Upper lobe of left lung (tissue), 6 donors: ENCODE measurements at regions not wholly inside any gene's neighbourhood (a gene's known extent, or its start where the extent isn't known, plus 50 kb on each side); places are given as distances from the start of the nearest gene placed in this dataset.

Experiments
- ATAC-seq, 2 donors: fragments of 200-7000 bp; cut with Tn5 transposase; one replicate each; pipeline ENCODE4 v1.9.1; 2022; ENCODE audit warnings: mild to moderate bottlenecking in 2 of 2, moderate library complexity in 2 of 2; ENCODE audit not compliant: low FRiP score in 2 of 2
- DNase-seq, 2 donors: peaks; one replicate each; pipeline ENCODE4 v3.0.0-alpha.2; 2019 to 2020
- H3K27ac ChIP-seq, 4 donors: fragments of 200-600 bp; sonication (generic); one replicate each; pipeline ENCODE4 v1.5.1; 2016 to 2019
- H3K27me3 ChIP-seq, 4 donors: fragments of 200-600 bp; sonication (generic); one replicate each; pipeline ENCODE4 v1.5.1; 2017 to 2019
- H3K36me3 ChIP-seq, 4 donors: fragments of 200-600 bp; sonication (generic); one replicate each; pipeline ENCODE4 v1.5.1; 2016 to 2019
- H3K4me1 ChIP-seq, 4 donors: fragments of 200-600 bp; sonication (generic); one replicate each; pipeline ENCODE4 v1.5.1; 2018 to 2019
- H3K4me3 ChIP-seq, 4 donors: fragments of 200-600 bp; sonication (generic); one replicate each; pipeline ENCODE4 v1.5.1; 2017 to 2019; ENCODE audit warnings: mild to moderate bottlenecking in 2 of 4, moderate library complexity in 1 of 4
- H3K9me3 ChIP-seq, 4 donors: fragments of 200-600 bp; sonication (generic); one replicate each; pipeline ENCODE4 v1.5.1; 2018 to 2019
- EP300 ChIP-seq, 4 donors: sonication (generic); formaldehyde crosslinking; IDR thresholded peaks; one replicate each; pipeline ENCODE4 v1.5.1; 2017; ENCODE audit warnings: antibody characterized with exemption in 4 of 4, control low read depth in 2 of 4
- POLR2A ChIP-seq, 4 donors: fragments of 450-650 bp; IDR thresholded peaks; one replicate each; pipeline ENCODE4 v1.5.1; 2016 to 2017; ENCODE audit warnings: antibody characterized with exemption in 4 of 4, mild to moderate bottlenecking in 2 of 4
- POLR2AphosphoS5 ChIP-seq, 2 donors: sonication (generic); formaldehyde crosslinking; IDR thresholded peaks; one replicate each; pipeline ENCODE4 v1.5.1; 2017; ENCODE audit warnings: antibody characterized with exemption in 2 of 2
- WGBS, 2 donors: methylation state at CpG; one replicate each; pipeline ENCODE4 v1.1.5; 2017 to 2018; 5-methylcytosine and 5-hydroxymethylcytosine counted together
- TF ChIP-seq, protein P1 (sequence below), 6 experiments: fragments of 450-650 bp in 4 of 6; fragments of 200-600 bp in 2 of 6; sonication (generic) in 2 of 6; IDR thresholded peaks; one replicate each; pipeline ENCODE4 v1.5.1; 2016 to 2019; ENCODE audit warnings: antibody characterized with exemption in 6 of 6
- donor health status: DM: no; HTN: no; CAD: no; lungs with moderate emphysema.
- donor health status: DM: no; HTN: yes; CAD: no; lungs with severe emphysema.

GRCh38 chr20:11443382-11444119 lies 474.1 kb upstream of the BTBD3 start:
- H3K36me3 ChIP-seq, result no peaks in the 10 kb centered on the region
- no peaks in the 10 kb centered on the region for H3K27me3 ChIP-seq
- DNase-seq (no peak), ATAC-seq (no peak)
- no peak overlapping the region for H3K4me3 ChIP-seq
- no peaks in the 10 kb centered on the region for H3K4me1 ChIP-seq
- no peak overlapping the region for H3K27ac ChIP-seq
- TF ChIP-seq, protein P1, sequence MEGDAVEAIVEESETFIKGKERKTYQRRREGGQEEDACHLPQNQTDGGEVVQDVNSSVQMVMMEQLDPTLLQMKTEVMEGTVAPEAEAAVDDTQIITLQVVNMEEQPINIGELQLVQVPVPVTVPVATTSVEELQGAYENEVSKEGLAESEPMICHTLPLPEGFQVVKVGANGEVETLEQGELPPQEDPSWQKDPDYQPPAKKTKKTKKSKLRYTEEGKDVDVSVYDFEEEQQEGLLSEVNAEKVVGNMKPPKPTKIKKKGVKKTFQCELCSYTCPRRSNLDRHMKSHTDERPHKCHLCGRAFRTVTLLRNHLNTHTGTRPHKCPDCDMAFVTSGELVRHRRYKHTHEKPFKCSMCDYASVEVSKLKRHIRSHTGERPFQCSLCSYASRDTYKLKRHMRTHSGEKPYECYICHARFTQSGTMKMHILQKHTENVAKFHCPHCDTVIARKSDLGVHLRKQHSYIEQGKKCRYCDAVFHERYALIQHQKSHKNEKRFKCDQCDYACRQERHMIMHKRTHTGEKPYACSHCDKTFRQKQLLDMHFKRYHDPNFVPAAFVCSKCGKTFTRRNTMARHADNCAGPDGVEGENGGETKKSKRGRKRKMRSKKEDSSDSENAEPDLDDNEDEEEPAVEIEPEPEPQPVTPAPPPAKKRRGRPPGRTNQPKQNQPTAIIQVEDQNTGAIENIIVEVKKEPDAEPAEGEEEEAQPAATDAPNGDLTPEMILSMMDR (IDR thresholded peaks at IDR 0.05), result no peak
- no peak for TF ChIP-seq POLR2A (IDR thresholded peaks at IDR 0.05)
- TF ChIP-seq EP300 (IDR thresholded peaks at IDR 0.05), result no peak
- TF ChIP-seq POLR2AphosphoS5 (IDR thresholded peaks at IDR 0.05), result no peak
- H3K9me3 ChIP-seq, result no peaks in the 10 kb centered on the region
- WGBS, 2 donors, result 63 to 65% methylated on average over 3 of the region's 3 CpGs

- no peak for DNase-seq
- no peaks in the 10 kb centered on the region for H3K27me3 ChIP-seq
- H3K27ac ChIP-seq, result no peak overlapping the region
- no peak for TF ChIP-seq POLR2A (IDR thresholded peaks at IDR 0.05)
- TF ChIP-seq, protein P1 (IDR thresholded peaks at IDR 0.05), result no peak
- TF ChIP-seq EP300 (IDR thresholded peaks at IDR 0.05), result no peak
- TF ChIP-seq POLR2AphosphoS5 (IDR thresholded peaks at IDR 0.05), result no peak
- no peaks in the 10 kb centered on the region for H3K36me3 ChIP-seq
- ATAC-seq, result peak in 1 of 2 donors; percentile 41
- no peaks in the 10 kb centered on the region for H3K4me1 ChIP-seq
- 47 to 56% methylated on average over 3 of the region's 3 CpGs for whole genome bisulfite sequencing, 2 donors
- H3K9me3 ChIP-seq, result no peaks in the 10 kb centered on the region
- H3K4me3 ChIP-seq, result no peak overlapping the region
Measured at GRCh38 chr20:11445161-11445560, 472.5 kb upstream of the BTBD3 start.

DNA sequence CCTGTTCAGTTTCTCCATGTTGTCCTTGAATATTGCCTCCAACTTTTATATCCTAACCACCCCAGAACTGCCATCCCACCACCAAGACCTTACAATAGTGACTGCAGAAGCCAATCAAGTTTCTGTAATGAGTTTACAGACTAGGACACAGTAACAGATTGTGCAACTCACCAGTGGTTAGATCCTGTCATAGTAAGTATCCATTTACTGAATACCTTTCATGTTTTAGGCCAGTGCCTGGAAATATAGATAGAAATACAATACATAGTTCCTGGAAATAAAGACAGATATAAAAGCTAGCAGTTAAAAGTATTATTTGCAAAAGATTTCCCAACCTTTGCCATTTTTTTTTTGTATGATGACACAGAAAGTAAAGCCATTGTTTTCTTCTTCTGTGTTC lies 471.8 kb upstream of the BTBD3 start:
- Histone ChIP-seq H3K27ac (no peak overlapping the region), H3K4me1 (no peaks in the 10 kb centered on the region), H3K36me3 (no peaks in the 10 kb centered on the region), H3K4me3 (no peak overlapping the region), H3K9me3 (no peaks in the 10 kb centered on the region), H3K27me3 (no peaks in the 10 kb centered on the region)
- TF ChIP-seq, protein P1 (IDR thresholded peaks at IDR 0.05), result no peak
- TF ChIP-seq EP300 (IDR thresholded peaks at IDR 0.05), result no peak
- TF ChIP-seq POLR2A (IDR thresholded peaks at IDR 0.05), result no peak
- TF ChIP-seq POLR2AphosphoS5 (IDR thresholded peaks at IDR 0.05), result no peak
- ATAC-seq, result no peak
- no peak for DNase-seq

DNA sequence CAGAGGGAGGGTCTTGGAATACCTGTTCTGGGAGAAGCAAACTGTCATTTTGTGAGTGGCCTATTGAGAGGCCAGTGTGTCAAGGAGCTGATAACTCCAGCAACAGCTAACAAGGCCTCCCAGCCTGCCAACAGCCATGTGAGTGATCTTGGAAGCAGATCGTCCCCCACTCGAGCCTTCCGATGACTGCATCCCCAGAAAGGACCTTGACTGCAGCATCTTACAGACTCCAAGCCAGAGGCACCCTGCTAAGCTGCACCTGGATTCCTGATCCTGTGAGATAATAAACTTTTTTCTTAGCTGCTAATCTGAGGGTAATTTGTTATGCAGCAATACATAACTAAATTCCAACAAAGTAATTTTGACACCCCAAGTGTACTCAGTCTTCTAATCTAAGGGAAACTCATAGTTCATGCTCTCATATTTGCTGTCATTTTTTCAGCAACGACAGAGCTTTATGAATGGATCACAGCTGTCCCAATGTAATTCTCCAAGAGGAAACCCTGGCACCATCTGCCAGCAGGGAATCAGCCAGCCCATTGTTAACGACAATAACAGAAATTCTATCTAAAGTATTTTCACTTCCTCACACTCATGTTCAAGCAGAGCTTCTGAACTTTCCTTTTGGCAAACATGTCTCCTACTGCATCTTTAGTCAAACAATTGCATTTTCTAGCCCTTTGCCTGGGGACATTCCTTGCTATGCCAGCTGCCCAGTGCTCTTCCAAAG lies 470.2 kb upstream of the BTBD3 start:
- TF ChIP-seq, protein P1 (IDR thresholded peaks at IDR 0.05), result no peak
- no peak for TF ChIP-seq EP300 (IDR thresholded peaks at IDR 0.05)
- TF ChIP-seq POLR2A (IDR thresholded peaks at IDR 0.05), result no peak
- TF ChIP-seq POLR2AphosphoS5 (IDR thresholded peaks at IDR 0.05), result no peak
- 54% methylated on average over 5 of the region's 5 CpGs for WGBS, 2 donors
- ATAC-seq, result no peak

More for the DNA sequence above, 470.2 kb upstream of the BTBD3 start:
- H3K36me3 ChIP-seq, result no peaks in the 10 kb centered on the region
- H3K4me3 ChIP-seq, result no peak overlapping the region
- no peak overlapping the region for H3K27ac ChIP-seq
- no peak for DNase-seq
- no peaks in the 10 kb centered on the region for H3K9me3 ChIP-seq
- H3K4me1 ChIP-seq, result no peaks in the 10 kb centered on the region
- H3K27me3 ChIP-seq, result no peaks in the 10 kb centered on the region
